Astrocyte (in vitro differentiated cells and primary cell): ENCODE measurements at regions not wholly inside any gene's neighbourhood (a gene's known extent, or its start where the extent isn't known, plus 50 kb on each side); places are given as distances from the start of the nearest gene placed in this dataset.

Source experiments
- CTCF ChIP-seq: IDR thresholded peaks from 2 replicates; pipeline ENCODE4 v1.5.1; 2011; ENCODE audit warnings: low read depth, mild to moderate bottlenecking, inconsistent platforms, low read length, moderate library complexity; ENCODE audit not compliant: insufficient read depth
- EZH2 ChIP-seq: IDR thresholded peaks from 2 replicates; pipeline ENCODE4 v1.6.1; 2012; ENCODE audit warnings: mild to moderate bottlenecking, low read length, inconsistent platforms; ENCODE audit not compliant: insufficient read depth

- TF ChIP-seq CTCF = no peak
- TF ChIP-seq EZH2 = no peak
These were observed 147.5 kb upstream of the SMIM31 start for GRCh38 chr4:164606478-164606877.
